OCI-LY1 (cell line): ENCODE measurements at regions not wholly inside any gene's neighbourhood (a gene's known extent, or its start where the extent isn't known, plus 50 kb on each side); places are given as distances from the start of the nearest gene placed in this dataset.

ENCODE experiments used
- EZH2 ChIP-seq: fragments of 200-600 bp; sonication (generic), shearing (Covaris generic); IDR thresholded peaks from 2 replicates; pipeline ENCODE4 v1.8.0; 2017; ENCODE audit warnings: borderline replicate concordance, mixed run types, mild to moderate bottlenecking, antibody characterized with exemption, low read length, moderate library complexity, mixed read lengths
- TF ChIP-seq, protein P1 (sequence below): fragments of 200-600 bp; sonication (generic), shearing (Covaris generic); IDR thresholded peaks from 2 replicates; pipeline ENCODE4 v1.5.1; 2017; ENCODE audit warnings: mild to moderate bottlenecking, antibody characterized with exemption, low read length, moderate library complexity, mixed read lengths

DNA sequence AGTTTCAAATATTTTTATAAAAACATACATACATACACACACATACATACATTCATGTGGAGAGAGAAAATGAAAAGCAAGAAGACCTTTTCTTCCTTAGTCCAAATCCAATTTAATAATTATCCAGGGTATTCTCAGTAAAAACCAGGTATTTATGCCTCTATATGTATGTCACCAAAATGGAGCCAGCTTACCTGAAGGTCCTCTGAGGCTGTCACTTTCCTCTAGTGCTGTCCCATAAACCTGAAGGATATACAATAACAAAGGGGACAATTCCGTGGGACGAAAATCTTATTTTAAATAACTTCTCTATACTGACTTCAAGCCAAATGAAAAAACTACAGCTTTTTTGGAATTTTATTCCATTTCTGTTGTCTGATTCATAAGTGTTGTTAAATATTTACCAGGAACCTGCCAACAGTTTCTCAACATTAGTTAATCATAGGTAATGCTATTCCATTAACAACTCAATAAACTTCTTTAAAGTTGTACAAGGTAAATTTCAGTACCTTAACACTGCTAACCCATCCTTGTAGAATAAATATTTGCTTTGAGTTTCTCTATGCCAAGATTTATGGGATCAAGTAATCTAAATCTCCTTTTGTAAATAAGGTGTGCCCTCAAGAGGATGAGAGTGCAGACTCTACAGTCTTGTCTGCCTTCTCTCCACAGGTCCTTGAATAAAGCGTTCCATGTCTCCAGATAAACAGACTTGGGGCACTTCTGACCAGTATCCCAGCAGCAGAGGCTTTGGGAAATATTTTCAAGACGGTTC is 260.3 kb downstream of the AHR start:
- TF ChIP-seq, protein P1, sequence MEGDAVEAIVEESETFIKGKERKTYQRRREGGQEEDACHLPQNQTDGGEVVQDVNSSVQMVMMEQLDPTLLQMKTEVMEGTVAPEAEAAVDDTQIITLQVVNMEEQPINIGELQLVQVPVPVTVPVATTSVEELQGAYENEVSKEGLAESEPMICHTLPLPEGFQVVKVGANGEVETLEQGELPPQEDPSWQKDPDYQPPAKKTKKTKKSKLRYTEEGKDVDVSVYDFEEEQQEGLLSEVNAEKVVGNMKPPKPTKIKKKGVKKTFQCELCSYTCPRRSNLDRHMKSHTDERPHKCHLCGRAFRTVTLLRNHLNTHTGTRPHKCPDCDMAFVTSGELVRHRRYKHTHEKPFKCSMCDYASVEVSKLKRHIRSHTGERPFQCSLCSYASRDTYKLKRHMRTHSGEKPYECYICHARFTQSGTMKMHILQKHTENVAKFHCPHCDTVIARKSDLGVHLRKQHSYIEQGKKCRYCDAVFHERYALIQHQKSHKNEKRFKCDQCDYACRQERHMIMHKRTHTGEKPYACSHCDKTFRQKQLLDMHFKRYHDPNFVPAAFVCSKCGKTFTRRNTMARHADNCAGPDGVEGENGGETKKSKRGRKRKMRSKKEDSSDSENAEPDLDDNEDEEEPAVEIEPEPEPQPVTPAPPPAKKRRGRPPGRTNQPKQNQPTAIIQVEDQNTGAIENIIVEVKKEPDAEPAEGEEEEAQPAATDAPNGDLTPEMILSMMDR, result no peak
- TF ChIP-seq EZH2, result no peak
